K562 (cell line): ENCODE measurements at regions not wholly inside any gene's neighbourhood (a gene's known extent, or its start where the extent isn't known, plus 50 kb on each side); places are given as distances from the start of the nearest gene placed in this dataset.

Experiments used
- ATAC-seq: fragments of 200-7000 bp; cut with Tn5 transposase; 3 replicates; pipeline ENCODE4 v1.9.1; 2020; ENCODE audit warnings: moderate library complexity
- BruUV-seq: library from RNA; stranded (reverse); fragments of 400-500 nt; replicated peaks from 2 replicates; lab custom pipeline; 2021; lab: Mats Ljungman, UMichigan
- CTCF ChIA-PET: fragments of 300-600 bp; formaldehyde crosslinking; extraction: SDS; loops from one replicate; lab custom pipeline; 2021; ENCODE audit warnings: low intra/inter-chr PET ratio; lab: Yijun Ruan, JAX
- POLR2A ChIA-PET: fragments of 300-600, 350-650 bp; sonication (Branson Sonifier 250); formaldehyde crosslinking; extraction: SDS; loops from one replicate; lab custom pipeline; 2021; ENCODE audit warnings: antibody characterized with exemption, inconsistent platforms; lab: Yijun Ruan, JAX
- DNase-seq, 4 experiments: peaks; one replicate each; pipeline versions ENCODE4 v3.0.0 to v3.0.0-alpha.2; 2011 to 2018; ENCODE audit warnings: low spot score in 3 of 4, mixed read lengths in 3 of 4; ENCODE audit errors: extremely low read depth in 1 of 4
- FAIRE-seq: peaks from 2 replicates; lab custom pipeline; 2011; peaks lifted over from hg19 to GRCh38; lab: Jason Lieb, UNC
- H2AFZ ChIP-seq: 2 replicates; pipeline ENCODE4 v1.6.0; 2011; ENCODE audit warnings: low read depth, low read length, control low read depth, inconsistent platforms
- H3K27ac ChIP-seq: fragments of 200-600 bp; 3 replicates; pipeline ENCODE4 v1.8.0; 2011; ENCODE audit warnings: low read depth, mild to moderate bottlenecking, control low read depth, inconsistent platforms, low read length, moderate library complexity, mixed read lengths; ENCODE audit errors: extremely low read depth
- H3K27me3 ChIP-seq, 2 experiments: fragments of 300-600 bp in 1 of 2; 2 replicates in 1 of 2; 3 replicates in 1 of 2; pipeline versions ENCODE4 v1.6.0 to v1.8.0; 2011; ENCODE audit warnings: inconsistent platforms in 2 of 2, low read length in 2 of 2, mild to moderate bottlenecking in 1 of 2, mixed read lengths in 1 of 2, moderate library complexity in 1 of 2; ENCODE audit not compliant: control insufficient read depth in 2 of 2, insufficient read depth in 2 of 2
- H3K36me3 ChIP-seq: fragments of 300-600 bp; 3 replicates; pipeline ENCODE4 v1.8.0; 2011; ENCODE audit warnings: mild to moderate bottlenecking, low read length, inconsistent platforms; ENCODE audit not compliant: control insufficient read depth, insufficient read depth
- H3K4me1 ChIP-seq, 2 experiments: fragments of 200-600 bp in 1 of 2; replicated peaks in 1 of 2; 2 replicates in 1 of 2; 3 replicates in 1 of 2; pipeline versions ENCODE4 v1.5.1 to v1.8.0; 2011; ENCODE audit warnings: inconsistent platforms in 2 of 2, low read length in 2 of 2, mild to moderate bottlenecking in 1 of 2, mixed read lengths in 1 of 2, moderate library complexity in 1 of 2; ENCODE audit not compliant: control insufficient read depth in 2 of 2, insufficient read depth in 2 of 2
- H3K4me2 ChIP-seq: 2 replicates; pipeline ENCODE4 v1.6.1; 2011; ENCODE audit warnings: low read length, control low read depth, inconsistent platforms, mixed read lengths; ENCODE audit not compliant: insufficient read depth
- H3K4me3 ChIP-seq: fragments of 200-600 bp; sonication (generic), shearing (Covaris generic); 2 replicates; pipeline ENCODE4 v1.5.1; 2016; ENCODE audit warnings: control low read depth, inconsistent platforms
- H3K79me2 ChIP-seq: fragments of 200-600 bp; 3 replicates; pipeline ENCODE4 v1.8.0; 2011; ENCODE audit warnings: low read length, inconsistent platforms; ENCODE audit not compliant: control insufficient read depth, insufficient read depth
- H3K9ac ChIP-seq, 2 experiments: 2 replicates each; pipeline versions ENCODE4 v1.6.0 to v1.6.1; 2011; ENCODE audit warnings: low read depth in 2 of 2, low read length in 2 of 2, control low read depth in 1 of 2, inconsistent platforms in 1 of 2, mild to moderate bottlenecking in 1 of 2, mixed read lengths in 1 of 2; ENCODE audit not compliant: insufficient read depth in 1 of 2
- H3K9me1 ChIP-seq: one replicate; pipeline ENCODE4 v1.6.0; 2011; ENCODE audit warnings: inconsistent platforms, mild to moderate bottlenecking, low read length, moderate library complexity; ENCODE audit not compliant: control insufficient read depth, insufficient read depth
- H3K9me3 ChIP-seq: replicated peaks from 2 replicates; pipeline ENCODE4 v1.5.1; 2011; ENCODE audit warnings: low read depth, low read length, inconsistent platforms; ENCODE audit not compliant: control insufficient read depth, insufficient read depth
- H4K20me1 ChIP-seq: replicated peaks from 2 replicates; pipeline ENCODE4 v1.6.1; 2011; ENCODE audit warnings: low read length, inconsistent platforms, mixed read lengths; ENCODE audit not compliant: control insufficient read depth, insufficient read depth
- FIP1L1 ChIP-seq: fragments of 200-400 bp; formaldehyde crosslinking; IDR thresholded peaks from 2 replicates; pipeline ENCODE4 v1.6.1; 2018; ENCODE audit warnings: mild to moderate bottlenecking, low read depth, low read length; ENCODE audit not compliant: poor library complexity, severe bottlenecking
- POU5F1 ChIP-seq: fragments of 150-350 bp; IDR thresholded peaks from 2 replicates; pipeline ENCODE4 v1.6.1; 2014; ENCODE audit warnings: borderline replicate concordance, low read length, low read depth, mild to moderate bottlenecking; ENCODE audit not compliant: partially characterized antibody
- SOX6 ChIP-seq: fragments of 450-650 bp; IDR thresholded peaks from 2 replicates; pipeline ENCODE4 v1.6.1; 2014; ENCODE audit warnings: mild to moderate bottlenecking
- SREBF1 ChIP-seq: fragments of 150-350 bp; IDR thresholded peaks from 2 replicates; pipeline ENCODE4 v1.6.1; 2014; ENCODE audit warnings: antibody characterized with exemption, low read depth, low read length, borderline replicate concordance
- THRAP3 ChIP-seq: fragments of 450-650 bp; IDR thresholded peaks from 2 replicates; pipeline ENCODE4 v1.6.1; 2016; ENCODE audit warnings: mild to moderate bottlenecking, inconsistent platforms, borderline replicate concordance
- YY1 ChIP-seq, 3 experiments: IDR thresholded peaks; 2 replicates each; pipeline ENCODE4 v1.6.1; 2011; ENCODE audit warnings: low read length in 2 of 3, mild to moderate bottlenecking in 2 of 3, moderate library complexity in 2 of 3, borderline replicate concordance in 1 of 3, control low read depth in 1 of 3, low read depth in 1 of 3; ENCODE audit not compliant: insufficient read depth in 3 of 3, insufficient replicate concordance in 2 of 3, control insufficient read depth in 1 of 3, insufficient read length in 1 of 3; ENCODE audit errors: extremely low read depth in 1 of 3
- WGBS: fragments of 100-300 bp; shearing (Covaris generic); methylation state at CpG from one replicate; pipeline ENCODE4 v1.1.6; 2016; ENCODE audit warnings: low coverage, mixed read lengths; ENCODE audit not compliant: insufficient coverage; ENCODE audit errors: missing lambda C conversion rate; 5-methylcytosine and 5-hydroxymethylcytosine counted together
- in situ Hi-C: fragments of 300-500 bp; cut with MboI; formaldehyde crosslinking; loops from 4 replicates; pipeline ENCODE4 v1.15.0; 2018; ENCODE audit warnings: inconsistent platforms, mixed read lengths
- intact Hi-C: fragments of 100-400 bp; cut with micrococcal nuclease; formaldehyde crosslinking; loops from 2 replicates; pipeline ENCODE4 v1.14.2; 2022
- TF ChIP-seq, protein P1 (sequence below): fragments of 450-650 bp; conservative IDR thresholded peaks from 2 replicates; pipeline ENCODE4 v1.6.1; 2016; ENCODE audit warnings: missing genetic modification characterization, low read depth, mild to moderate bottlenecking, control low read depth, missing compliant biosample characterization

DNA sequence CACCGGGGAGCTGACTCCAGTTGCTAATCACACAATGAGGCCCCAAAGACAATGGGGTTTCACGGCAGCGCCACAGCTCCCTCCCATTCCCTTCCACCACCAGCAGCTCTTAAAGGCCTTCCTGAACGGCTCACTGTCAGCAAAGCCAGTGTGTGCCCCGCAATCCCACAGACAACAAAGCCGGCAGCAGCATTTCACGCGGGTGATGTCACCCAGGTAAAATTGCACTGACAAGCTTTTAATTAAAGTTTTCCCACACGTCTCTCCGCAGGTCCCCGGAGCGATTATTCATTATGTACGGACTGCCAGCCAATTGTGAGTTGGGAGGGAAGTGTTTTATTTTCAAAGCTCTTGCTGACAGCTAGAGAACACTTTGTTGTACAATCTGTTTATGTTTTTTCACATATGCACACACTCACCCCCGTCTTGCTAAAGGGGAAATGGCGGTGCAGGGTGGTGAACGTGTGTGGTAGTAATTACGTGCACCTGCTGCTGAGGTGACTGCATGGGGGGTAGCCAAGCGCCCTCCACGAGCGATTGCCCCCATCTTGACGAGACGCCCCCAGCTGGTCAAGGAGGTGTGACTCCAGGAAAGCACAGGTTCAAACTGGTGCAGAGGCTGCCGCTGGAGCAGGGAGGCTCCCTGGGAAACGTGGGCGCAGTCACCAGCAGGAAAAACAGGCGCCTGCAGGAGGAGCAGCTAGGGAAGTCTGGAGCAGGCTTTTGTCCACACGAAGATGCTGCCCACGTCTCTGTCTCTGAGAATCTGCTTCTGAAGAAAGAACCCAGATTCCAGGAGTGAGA lies 65.0 kb downstream of the IRX2 start (continued):
- TF ChIP-seq FIP1L1 (no peak), THRAP3 (no peak)
- TF ChIP-seq, protein P1, sequence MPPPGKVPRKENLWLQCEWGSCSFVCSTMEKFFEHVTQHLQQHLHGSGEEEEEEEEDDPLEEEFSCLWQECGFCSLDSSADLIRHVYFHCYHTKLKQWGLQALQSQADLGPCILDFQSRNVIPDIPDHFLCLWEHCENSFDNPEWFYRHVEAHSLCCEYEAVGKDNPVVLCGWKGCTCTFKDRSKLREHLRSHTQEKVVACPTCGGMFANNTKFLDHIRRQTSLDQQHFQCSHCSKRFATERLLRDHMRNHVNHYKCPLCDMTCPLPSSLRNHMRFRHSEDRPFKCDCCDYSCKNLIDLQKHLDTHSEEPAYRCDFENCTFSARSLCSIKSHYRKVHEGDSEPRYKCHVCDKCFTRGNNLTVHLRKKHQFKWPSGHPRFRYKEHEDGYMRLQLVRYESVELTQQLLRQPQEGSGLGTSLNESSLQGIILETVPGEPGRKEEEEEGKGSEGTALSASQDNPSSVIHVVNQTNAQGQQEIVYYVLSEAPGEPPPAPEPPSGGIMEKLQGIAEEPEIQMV (tag) = no peak

GRCh38 chr5:2685651-2686272 lies 65.7 kb downstream of the IRX2 start:
- WGBS = 3% methylated on average over 4 of the region's 4 CpGs
- Histone ChIP-seq H3K9me1 (no peaks in the 10 kb centered on the region), H3K9me3 (no peaks in the 10 kb centered on the region), H3K9ac (no peak overlapping the region), H4K20me1 (0 out of 2 replicates have a peak, but pooled peaks cover 5% of the 10 kb centered on the region), H3K4me2 (no peak overlapping the region), H3K4me3 (no peak overlapping the region), H3K79me2 (no peaks in the 10 kb centered on the region), H3K4me1 (no peaks in the 10 kb centered on the region), H3K27me3 (peaks cover 0 to 27% of the 10 kb centered on the region in 2 experiments; a peak in 2 of 5 replicates), H3K27ac (no peak overlapping the region), H3K36me3 (no peaks in the 10 kb centered on the region), H2AFZ (no peak overlapping the region)
- intact Hi-C loops (no loop called here), in situ Hi-C loops (no loop called here)
- no peak for DNase-seq
- BruUV-seq = no TSS peak
- ATAC-seq = no peak
- ChIA-PET CTCF (no interaction called here), POLR2A (no interaction called here)
- no peak for FAIRE-seq
- TF ChIP-seq SOX6 (no peak), POU5F1 (no peak), SREBF1 (no peak), YY1 (IDR thresholded peaks at IDR 0.05; ENCODE audit: borderline replicate concordance in 1 of 3, control insufficient read depth in 1 of 3, extremely low read depth in 1 of 3, insufficient read depth in 3 of 3, insufficient read length in 1 of 3, insufficient replicate concordance in 2 of 3, low read depth in 1 of 3, low read length in 2 of 3) (no peak)
